ENCODE measurements at regions not wholly inside any gene's neighbourhood (a gene's known extent, or its start where the extent isn't known, plus 50 kb on each side); places are given as distances from the start of the nearest gene placed in this dataset.
A peak's percentile ranks its signal among the peaks of the same experiment; 100 is the strongest.

DNA sequence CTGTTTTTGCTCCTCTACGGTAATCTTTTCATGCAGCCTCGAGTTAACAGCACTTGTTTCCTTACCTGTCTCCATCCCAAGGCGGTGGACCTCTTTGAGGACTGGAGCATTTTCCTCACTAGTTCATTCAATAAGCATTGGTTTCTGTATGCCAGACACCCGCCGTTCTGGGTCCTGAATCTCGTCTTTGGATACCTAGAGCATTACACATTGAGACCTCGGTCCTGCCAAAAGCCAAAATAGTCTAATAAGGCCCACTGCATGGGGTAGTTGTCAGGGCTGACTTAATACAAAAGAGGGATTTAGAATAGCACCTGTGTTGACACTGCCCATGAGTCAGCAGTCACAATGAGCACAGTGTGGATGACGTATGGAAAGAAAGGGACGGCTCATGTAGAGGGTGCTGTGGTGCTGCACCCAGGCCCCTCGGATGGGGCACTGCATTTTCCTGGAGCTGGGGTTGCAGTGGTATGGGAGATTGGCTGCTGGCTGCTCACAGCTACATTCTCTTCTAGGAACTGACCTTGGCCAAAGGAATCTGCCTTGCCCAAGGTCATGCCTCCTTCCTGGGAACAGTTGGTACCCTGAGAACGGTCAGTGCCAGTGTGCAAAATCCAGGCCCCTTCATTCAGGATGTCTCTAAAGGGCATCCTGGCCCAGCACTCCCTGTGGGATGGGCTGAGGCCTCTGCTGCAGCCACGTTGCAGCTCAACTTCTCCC is 126.9 kb upstream of the NCK2 start:
- no peak for DNase-seq

DNA sequence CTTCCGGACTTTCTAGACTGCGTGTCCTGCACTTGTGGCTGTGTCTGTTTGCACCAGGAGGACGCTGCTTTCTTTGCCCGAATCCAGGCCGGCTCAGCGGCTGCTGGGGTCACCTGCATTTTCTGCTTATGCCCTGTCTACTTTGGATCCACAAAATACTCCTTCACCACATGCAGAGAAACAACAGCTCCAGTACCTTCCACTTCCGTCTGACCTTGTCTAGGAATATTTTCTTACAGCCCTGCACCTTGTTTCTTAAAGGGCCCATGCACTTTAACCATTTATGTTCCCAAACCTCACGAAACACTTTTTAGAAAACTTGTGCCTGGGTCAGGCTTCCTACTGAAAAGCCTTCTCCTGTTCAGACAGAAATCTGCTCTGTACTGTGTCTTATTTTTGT is 129.4 kb upstream of the NCK2 start:
- no peak for DNase-seq

DNA sequence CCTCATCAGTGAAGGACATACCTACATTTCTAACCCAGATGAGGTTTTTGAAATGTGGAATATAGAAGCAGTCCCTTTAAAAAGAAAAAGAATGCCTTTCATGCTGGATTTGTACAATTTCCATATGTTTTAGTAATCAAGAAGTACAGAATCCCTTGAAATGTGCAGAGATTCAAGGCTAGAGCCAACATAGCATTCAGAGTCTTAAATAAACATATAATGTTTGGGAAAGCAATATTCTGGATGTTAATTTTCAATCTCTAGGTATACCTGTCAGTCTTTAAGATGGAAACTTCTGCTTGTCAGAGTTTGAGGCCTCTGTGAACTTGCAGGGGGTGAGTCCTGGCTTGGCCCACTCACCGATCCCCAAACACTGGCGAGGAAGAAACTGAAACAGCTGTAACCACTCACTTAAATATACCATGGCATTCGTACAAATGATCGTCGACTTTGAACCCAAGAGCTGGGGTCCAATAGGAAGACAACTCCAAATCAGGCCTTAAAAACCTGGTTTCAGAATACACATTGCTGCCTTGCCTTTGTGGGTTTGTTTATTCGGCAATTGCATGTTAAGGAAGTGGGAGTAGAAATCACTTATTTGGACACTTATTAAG is 132.8 kb upstream of the NCK2 start:
- DNase-seq: no peak

DNA sequence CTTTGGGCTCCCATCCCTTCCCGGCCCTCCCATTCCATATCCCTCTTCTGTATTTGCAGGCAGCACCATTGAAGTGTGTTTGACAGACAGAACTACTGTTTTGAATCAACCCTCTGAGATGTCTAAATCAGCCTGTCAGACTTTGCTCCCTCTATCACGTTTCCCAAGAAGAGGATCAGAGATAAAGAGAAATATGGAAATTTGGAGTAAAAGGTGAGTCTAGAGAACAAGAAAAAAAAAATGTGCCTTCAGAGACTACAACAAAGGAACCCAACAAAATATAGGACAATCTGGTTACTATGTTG is 133.4 kb upstream of the NCK2 start:
- no peak for DNase-seq

DNA sequence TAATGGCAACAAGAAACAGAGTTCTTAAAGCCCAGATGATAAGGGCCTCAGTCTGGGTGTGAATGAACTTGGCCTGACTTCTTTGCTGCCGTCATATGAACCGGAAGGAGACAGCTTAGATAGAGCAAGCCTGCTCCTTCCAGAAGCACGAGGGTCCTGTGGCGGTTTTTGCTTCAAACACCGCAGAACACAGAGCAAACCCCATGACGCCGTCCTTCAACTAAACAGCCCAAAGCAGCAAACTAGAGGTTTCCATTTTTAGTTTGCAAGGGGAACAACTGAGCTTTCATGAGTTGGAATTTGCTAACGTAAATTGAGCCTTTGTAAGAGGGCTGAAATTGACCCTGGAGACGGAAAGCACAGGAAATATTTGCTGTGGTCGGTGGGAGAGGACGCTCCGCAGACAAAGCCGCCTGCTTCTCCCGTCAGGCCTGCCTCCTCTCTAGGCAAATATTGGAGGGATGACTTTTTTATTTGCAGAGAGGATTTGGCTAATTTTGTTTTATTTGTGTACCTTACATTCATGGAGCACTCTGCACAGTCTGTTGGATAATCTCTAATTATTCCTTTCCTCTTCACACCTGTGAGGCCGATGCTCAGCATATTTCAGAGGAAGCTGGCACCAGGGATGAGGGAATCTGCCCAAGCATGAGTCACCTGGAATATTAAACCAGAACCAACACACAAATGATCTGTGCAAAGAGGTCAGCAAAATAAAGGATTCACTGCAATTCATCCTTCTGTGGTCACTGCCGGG is 134.0 kb upstream of the NCK2 start:
- DNase-seq: no peak

DNA sequence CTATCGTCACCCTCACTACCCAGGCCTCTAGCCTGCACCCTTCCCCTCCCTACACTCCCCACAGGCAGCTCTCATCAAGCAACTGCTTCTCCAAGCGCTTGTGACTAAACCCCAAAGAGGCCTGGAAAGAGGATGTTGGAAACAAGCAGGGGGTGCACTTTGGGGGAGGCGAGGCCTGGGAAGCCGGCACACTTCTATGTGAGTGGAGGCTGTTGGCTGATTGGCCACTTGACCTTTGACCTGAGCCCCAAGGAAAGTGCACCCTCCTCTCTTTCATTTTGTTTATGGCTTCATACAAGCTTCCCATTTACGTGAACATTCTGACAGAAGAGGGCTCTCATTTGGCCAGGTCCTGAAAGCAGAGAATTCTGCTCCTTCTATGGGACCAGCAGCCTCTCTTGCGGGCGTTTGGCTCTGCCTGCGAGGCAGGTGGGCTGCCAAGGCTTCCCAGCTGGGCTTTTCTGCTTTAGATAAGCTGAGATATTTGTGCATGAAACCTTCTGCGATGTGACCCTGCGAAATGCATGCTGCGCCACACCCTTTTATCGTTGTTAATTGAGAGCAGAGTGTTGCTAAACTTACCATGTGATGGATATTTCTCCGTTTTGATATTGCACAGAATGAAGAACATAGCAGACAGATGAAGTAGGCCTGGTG is 134.8 kb upstream of the NCK2 start:
- no peak for DNase-seq

DNA sequence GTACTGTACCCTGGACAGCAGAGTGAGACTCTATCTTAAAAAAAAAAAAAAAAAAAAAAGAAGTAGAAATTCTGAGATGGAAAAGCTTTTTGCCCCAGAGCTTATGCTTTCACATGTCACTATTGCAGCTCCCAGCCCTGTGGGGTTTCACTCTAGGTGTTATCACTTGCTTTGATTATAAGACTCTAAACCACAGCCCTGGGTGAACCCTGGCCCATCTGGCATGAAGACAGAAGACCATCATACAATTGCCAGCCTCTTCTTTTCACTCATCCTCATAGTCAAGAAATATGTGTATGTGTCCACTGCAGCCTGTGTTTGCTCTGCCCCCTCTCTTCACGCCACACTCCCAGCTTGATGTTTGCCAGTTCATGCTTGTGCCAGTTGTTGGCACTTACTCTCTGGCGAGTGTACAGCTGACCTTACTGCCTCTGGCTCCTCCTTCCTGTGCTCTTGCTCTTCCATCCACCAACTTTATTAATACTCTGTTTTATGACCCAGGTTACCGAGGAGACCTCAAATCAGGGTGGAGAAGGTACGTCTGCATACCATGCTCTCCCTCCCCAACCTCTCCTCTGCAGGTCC is 136.7 kb upstream of the NCK2 start:
- DNase-seq: no peak

DNA sequence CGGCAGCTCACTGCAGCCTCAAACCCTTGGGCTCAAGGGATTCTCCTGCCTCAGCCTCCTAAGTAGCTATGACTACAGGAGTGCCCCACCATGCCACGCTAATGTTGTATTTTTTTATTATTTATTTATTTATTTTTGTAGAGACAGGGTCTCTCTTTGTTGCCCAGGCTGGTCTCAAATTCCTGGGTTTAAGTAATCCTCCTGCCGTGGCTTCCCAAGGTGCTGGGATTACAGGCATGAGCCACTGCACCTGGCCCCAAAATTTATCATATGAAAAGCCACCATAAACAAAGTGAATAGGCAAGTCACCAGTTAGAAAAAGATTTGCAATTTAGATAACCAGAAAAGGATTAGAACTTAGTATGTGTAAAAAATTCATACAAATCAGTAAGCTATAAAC is 138.6 kb upstream of the NCK2 start:
- no peak for DNase-seq

DNA sequence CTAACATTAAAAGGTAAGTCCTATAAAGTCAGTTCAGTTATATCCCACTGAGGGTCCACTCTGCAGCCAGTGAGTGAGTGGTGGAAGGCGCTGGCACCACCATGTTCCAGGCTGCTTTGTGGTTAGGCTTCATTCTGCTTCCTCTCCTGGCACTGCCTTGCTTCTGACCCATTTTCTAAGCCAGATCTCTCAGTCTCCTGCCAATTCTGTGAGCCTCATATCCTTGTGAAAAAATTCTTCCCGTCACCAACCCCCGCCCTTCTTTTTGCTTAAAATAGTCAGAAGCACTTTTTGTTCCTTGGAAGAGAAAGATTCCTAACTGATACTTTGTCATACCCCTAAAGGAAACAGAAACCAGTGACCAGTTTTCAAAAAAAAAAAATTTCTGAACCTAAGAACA is 139.8 kb upstream of the NCK2 start:
- DNase-seq: no peak

DNA sequence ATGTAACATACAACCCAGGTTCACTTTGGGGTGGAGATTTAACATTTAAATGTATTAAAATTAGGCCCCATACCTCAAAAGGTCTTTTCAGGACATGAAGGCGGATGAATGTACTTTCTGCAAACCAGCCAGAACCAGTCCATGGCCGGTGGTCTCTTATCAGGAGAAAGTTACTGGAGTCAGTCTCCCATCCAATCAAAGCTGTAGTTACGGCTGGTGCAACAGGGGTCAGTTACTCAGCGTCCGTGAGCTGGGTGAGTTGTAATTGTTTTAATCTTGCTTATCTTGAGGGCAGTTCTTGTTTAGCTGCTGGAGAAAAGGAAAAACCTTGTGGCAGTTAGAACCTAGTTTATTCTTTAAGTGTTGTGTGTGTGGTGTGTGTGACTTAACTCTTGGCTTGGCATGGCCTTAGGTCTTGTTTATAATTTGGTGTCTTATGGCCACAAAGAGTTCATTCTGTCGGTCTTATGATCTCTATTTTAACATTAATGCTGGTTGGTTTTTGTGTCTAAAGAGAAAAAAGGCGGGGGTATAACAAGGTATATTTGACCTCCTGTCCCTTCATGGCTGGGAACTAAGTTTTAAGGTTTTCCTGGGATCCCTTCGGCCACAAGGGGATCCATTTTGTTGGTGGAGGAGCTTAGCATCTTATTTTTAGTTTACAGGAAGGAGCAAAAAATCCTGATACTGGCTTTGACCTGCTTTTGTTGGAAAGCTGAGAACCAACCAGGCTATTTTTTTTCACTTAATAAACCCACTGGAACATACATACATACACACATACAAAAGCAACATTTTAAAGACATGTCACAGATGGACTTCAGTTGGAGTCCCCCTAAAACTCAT is 143.5 kb upstream of the NCK2 start:
- DNase-seq: no peak

DNA sequence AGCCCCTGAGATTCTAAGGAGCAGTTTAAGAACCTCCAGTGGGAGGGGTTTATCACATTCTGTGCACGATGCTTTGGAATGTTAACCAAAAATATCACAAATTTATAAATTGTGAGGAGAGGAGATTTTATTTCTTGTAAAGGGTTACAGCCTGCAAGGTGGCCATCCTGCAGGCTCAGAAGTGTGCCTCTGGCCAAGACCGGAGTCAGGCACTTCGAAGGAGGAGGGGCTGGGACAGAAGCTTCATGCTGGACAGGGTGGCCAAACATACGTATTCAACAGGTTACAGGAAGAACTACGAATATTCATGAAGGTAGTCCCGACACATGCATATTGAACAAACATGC is 144.1 kb upstream of the NCK2 start:
- no peak for DNase-seq

DNA sequence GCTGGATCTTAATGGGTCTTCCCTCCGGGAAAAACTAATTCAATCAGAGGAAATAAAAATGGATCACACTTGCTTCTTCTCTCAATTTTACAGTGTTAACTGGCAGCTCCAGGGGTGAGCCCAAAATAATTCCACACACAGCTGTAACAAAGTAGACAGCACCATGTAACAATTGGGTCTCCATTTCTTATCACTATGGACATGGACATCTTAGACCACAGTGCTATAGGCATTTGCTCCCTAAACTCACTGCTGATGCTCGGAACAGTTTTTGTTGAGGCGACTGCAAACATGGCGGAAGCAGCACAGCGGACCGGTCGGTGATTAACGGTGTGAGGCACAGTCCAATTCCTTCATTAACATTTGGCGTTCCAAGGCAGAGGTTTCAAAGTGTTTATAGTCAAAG is 144.7 kb upstream of the NCK2 start:
- DNase-seq: no peak

DNA sequence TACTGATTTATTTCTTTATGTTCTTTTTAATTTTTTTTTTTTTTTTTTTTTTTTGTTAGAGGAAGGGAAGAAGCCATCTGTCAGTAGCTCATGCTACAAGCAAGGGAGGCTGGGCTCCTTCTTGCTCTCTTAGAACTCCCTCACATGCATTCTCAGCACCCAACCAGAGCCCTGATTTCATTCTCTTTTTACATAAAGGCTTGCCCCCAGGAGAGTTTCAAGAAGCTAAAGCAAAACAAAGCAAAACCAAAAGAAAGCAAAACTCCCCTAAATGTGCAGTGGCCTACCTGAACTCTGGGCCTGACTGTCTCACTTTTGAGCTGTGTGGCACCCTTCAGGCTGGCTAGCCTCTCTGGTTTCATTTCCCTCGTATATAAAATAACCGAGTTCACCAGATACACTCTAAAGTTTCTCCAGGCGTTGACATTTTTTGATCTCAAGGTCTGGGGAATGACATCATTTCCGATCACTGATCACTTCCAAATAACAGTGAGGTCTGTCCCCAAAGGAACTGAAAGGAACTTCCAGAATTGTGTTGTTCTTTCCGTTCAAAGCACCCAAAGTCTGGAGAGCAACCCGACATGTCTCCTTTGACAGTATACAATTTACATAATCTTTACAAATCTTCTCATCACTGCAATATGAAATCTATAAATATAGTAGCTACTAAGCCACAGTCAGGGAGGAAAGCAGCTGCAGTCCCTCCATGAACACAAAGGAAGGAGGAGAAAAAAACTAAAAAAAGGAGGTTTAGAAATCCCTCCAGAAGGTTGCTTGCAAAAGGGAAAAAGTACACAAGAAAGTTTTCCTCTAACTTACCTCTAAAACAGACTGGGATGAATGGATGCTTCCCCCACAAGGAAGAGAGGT is 145.6 kb upstream of the NCK2 start:
- no peak for DNase-seq

DNA sequence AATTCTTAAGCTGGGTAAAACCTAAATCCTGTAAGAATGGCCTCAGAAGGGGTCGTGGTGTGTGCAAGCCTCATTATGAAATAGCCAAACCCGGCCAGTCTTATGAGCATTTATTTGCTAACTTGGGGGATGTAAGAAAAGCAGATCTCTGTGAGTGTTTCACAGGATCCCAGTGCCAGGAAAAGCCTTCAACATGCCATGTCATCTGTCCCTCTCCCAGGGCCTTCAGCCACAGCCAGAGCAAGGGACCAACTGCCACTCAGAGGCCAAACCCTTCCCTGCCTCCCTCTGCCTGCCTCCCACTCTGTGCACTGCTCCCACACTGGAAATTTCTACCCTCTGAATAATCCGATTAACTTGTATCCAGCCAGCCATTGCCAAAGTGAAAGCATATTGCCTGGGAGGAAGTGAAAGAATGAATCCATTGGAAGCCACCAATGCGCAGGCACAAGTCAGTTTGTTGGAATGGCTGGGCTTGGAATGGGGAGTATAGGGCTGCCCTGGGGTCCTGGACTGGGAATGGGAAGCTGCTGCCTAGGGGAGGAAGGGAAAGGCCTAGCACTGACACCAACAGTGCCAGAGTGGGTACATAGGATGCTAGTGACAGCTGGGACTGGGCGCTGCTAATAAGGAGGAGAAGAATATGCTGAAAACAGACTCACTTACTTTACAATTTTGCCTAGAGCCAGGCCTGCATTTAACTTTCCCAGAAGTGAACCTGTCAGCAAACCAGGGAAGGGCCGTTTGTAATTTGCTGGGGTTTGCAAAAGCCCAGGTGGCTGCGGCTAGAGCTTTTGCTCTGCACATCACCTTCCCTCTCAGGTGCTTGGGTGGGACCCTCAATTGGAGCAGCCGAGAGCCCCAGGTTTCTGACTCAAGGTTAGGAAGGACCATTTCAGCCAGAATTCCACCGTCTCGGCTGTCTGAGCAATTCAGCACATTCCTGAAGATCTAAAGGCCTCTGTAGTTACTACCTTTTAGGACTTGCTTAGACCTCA is 146.6 kb upstream of the NCK2 start:
- DNase-seq: no peak

DNA sequence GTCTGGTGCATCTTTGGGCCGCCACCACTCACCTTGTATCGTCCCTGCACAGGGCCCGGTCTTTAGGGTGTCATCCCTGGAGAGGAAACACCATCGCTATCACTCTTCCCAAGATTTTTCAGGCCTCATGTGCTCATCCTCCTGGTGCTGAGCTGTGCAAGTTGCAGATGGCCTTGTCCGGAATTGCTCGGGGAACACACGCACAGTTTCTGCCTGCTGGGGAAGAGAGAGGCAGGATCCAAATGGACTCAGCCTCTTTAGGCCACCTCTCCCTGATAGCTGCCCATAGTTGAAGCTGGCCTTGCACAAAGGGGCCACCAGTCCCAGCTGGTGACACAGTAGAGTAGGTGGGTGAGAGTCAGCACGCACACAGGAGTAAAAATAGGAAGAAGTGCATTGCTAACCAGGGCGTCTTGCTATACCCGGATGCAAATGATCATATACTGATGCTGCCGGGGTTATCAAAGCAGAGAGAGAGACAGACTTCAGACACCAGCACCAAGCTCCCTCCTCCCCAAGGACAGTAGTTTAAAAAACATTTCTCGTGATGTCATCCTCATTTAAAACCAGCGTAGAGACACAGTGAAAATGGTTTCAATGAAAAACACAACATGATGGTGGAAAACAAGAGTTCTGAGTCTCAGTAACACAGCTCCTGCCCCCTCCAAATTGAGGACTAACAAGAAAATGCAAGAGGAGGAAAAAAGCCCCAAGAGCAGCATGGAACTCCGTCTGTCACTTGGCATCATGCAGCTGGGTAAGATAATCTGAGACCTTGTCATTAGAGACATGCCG is 147.5 kb upstream of the NCK2 start:
- no peak for DNase-seq

DNA sequence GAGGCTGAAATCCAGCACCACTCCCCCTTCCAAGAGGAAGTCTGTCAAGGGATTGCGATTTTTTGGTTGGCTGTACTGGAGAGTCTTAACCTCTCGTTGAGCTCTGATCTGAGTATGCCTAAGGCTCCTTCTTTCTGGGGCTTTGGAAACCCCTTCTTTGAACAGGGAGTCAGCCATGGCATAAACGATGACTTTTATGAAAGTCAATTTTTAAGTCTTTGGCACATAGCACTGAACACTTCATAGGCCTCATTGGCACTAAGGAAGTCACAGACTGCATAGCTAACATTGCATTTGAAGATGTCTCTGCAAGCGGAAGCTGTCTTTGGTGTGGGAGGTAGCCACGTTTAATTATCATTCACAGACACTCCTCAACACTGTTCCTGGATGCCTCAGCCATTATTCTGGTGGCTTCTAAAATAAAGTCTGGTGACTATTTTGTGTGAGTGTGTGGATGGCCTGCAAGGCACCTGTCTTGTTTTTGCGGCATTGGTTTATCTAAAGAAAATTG is 148.2 kb upstream of the NCK2 start:
- no peak for DNase-seq

DNA sequence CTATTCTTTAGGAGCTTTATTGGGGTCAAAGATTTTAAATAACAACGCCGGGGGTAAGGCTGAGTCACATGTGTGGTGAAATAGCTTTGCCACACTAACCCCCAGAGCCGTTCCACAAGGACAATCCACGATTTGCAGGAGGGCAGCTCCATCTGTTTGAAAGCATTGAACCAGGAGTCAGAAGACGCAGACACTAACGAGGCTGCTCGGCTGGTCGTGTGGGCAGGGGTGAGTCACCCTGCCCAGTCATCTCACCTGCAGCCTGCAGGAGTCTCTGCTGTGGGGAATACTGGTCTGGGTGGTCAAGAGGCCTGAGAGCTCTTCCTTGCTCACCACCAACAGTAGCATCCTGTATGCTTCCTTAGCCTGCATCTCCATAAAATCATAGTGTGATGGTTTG is 149.2 kb upstream of the NCK2 start:
- peak; percentile 47 for DNase-seq

DNA sequence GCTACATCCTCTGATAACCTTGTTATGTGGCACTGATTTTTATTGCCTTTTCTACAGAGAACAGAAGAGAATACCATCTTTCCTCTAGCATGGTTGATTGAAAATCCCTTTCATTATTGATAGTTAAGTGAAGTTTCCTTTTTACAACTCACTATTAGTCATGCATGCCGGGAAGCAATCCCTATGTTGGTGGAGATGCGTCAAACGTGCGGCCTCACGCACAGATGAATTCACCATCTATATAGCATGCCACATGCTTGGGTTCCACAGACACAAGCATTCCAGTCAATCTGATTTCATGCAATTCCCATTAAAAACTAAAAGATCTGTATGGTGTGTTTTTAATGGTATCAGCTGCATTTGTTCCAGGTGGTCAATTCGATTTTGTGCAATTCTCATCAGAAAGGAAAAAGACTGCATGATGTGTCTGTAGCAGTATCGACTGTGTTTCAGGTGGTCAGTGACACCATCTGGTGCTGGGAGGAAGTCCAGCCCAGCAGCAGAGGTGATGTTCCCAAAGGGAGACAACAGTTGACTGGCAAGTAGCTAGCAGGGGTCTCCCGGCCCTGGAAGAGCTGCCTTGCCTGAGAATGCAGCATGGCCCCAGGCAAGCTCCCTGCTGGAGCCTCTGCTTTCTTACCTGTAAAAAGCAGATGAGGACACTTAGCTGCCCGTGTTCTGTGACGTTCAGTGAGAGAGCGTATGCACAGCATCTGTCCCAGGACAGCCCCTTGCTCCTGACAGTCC is 151.3 kb upstream of the NCK2 start:
- no peak for DNase-seq

DNA sequence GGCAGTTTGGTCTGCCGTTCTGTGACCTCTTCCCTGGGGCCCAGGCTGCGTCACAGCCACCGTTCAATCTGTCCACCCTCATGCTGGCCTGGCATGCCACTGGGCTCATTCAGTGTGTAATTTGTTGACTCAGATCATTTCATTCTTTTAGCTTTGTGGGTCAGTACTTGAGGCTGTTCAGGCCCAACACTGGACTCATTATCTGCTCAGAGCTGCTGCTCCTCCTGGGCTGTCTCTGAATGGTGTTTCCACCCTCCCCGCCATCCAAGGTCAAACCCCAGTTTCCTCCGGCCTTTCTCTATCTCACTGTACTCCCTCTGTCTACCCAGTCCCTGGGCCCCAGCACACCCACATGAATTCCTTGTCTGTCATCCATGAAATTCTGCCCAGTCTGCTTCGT is 152.4 kb upstream of the NCK2 start:
- no peak for DNase-seq

Measured in activated CD4-positive, alpha-beta T cell treated with anti-CD3 and anti-CD28 coated beads for 48 hours (primary cell).